ENCODE measurements at regions not wholly inside any gene's neighbourhood (a gene's known extent, or its start where the extent isn't known, plus 50 kb on each side); places are given as distances from the start of the nearest gene placed in this dataset.

DNA sequence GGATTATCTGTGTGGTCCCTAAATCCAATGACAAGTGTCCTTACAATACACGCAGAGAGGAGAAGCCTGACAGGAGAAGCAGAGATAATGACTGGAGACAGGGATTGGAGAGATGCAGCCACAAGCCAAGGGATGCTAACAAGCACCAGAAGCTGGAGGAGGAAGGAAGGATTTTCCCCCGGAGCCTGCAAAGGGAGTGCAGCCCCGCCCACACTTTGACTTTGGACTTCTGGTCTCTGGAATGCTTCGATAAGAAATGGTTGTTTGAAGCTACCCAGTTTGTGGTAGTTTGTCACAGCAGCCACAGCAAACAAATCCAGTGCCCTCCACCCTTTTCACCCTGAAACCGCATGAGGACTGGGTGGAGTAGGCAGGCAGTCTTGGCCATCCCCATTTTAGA, 77.2 kb upstream of the BOD1 start:
- TF ChIP-seq, protein P1, sequence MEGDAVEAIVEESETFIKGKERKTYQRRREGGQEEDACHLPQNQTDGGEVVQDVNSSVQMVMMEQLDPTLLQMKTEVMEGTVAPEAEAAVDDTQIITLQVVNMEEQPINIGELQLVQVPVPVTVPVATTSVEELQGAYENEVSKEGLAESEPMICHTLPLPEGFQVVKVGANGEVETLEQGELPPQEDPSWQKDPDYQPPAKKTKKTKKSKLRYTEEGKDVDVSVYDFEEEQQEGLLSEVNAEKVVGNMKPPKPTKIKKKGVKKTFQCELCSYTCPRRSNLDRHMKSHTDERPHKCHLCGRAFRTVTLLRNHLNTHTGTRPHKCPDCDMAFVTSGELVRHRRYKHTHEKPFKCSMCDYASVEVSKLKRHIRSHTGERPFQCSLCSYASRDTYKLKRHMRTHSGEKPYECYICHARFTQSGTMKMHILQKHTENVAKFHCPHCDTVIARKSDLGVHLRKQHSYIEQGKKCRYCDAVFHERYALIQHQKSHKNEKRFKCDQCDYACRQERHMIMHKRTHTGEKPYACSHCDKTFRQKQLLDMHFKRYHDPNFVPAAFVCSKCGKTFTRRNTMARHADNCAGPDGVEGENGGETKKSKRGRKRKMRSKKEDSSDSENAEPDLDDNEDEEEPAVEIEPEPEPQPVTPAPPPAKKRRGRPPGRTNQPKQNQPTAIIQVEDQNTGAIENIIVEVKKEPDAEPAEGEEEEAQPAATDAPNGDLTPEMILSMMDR (IDR thresholded peaks at IDR 0.05) = no peak
- TF ChIP-seq POLR2A (IDR thresholded peaks at IDR 0.05) = no peak
- no peak for TF ChIP-seq POLR2AphosphoS5 (IDR thresholded peaks at IDR 0.05)

All from suprapubic skin (tissue), 4 donors.